KMS-11 (cell line): ENCODE measurements at regions not wholly inside any gene's neighbourhood (a gene's known extent, or its start where the extent isn't known, plus 50 kb on each side); places are given as distances from the start of the nearest gene placed in this dataset.

Source experiments
- H2AFZ ChIP-seq: fragments of 200-600 bp; sonication (generic); 2 replicates; pipeline ENCODE4 v1.6.1; 2016; ENCODE audit warnings: antibody characterized with exemption, mixed run types, low read depth
- H3K27ac ChIP-seq: fragments of 200-600 bp; sonication (generic); 2 replicates; pipeline ENCODE4 v1.6.1; 2016; ENCODE audit warnings: mild to moderate bottlenecking, mixed run types
- H3K27me3 ChIP-seq: fragments of 200-600 bp; sonication (generic); 2 replicates; pipeline ENCODE4 v1.6.1; 2017; ENCODE audit warnings: mild to moderate bottlenecking, low read depth, mixed run types, moderate library complexity; ENCODE audit not compliant: insufficient read depth
- H3K36me3 ChIP-seq: fragments of 200-600 bp; sonication (generic); 2 replicates; pipeline ENCODE4 v1.6.1; 2017; ENCODE audit warnings: mild to moderate bottlenecking, mixed run types; ENCODE audit not compliant: insufficient read depth
- H3K4me1 ChIP-seq: fragments of 200-600 bp; sonication (generic); 2 replicates; pipeline ENCODE4 v1.6.1; 2016; ENCODE audit warnings: mild to moderate bottlenecking, low read depth, mixed run types; ENCODE audit not compliant: poor library complexity, severe bottlenecking
- H3K4me2 ChIP-seq: fragments of 200-600 bp; sonication (generic); 2 replicates; pipeline ENCODE4 v1.7.0; 2016; ENCODE audit warnings: mild to moderate bottlenecking, mixed run types
- H3K4me3 ChIP-seq: fragments of 200-600 bp; sonication (generic); IDR thresholded peaks from 2 replicates; pipeline ENCODE4 v1.6.1; 2017; ENCODE audit warnings: low read depth, low read length, mixed read lengths; ENCODE audit not compliant: insufficient read depth
- H3K79me2 ChIP-seq: fragments of 200-600 bp; sonication (generic); 2 replicates; pipeline ENCODE4 v1.6.1; 2016; ENCODE audit warnings: low read depth, mixed run types; ENCODE audit not compliant: insufficient read depth
- H3K9ac ChIP-seq: fragments of 200-600 bp; sonication (generic); 2 replicates; pipeline ENCODE4 v1.6.1; 2016; ENCODE audit warnings: mild to moderate bottlenecking, mixed run types
- H4K20me1 ChIP-seq: fragments of 200-600 bp; sonication (generic); 2 replicates; pipeline ENCODE4 v1.6.1; 2016; ENCODE audit warnings: mild to moderate bottlenecking, mixed run types; ENCODE audit not compliant: insufficient read depth
- CTCF ChIP-seq: fragments of 200-600 bp; sonication (generic); conservative IDR thresholded peaks from 2 replicates; pipeline ENCODE4 v1.6.1; 2017; ENCODE audit warnings: low read depth, mild to moderate bottlenecking, antibody characterized with exemption, low read length, moderate library complexity, mixed read lengths

GRCh38 chr16:52141871-52142270 lies 405.1 kb downstream of the TOX3 start:
- no peak overlapping the region for H3K4me3 ChIP-seq
- no peaks in the 10 kb centered on the region for H3K36me3 ChIP-seq
- no peaks in the 10 kb centered on the region for H4K20me1 ChIP-seq

GRCh38 chr16:52128361-52128760 lies 418.6 kb downstream of the TOX3 start:
- Histone ChIP-seq H3K36me3 (no peaks in the 10 kb centered on the region), H3K9ac (no peak overlapping the region), H2AFZ (no peak overlapping the region), H3K27ac (no peak overlapping the region), H3K4me2 (no peak overlapping the region), H4K20me1 (no peaks in the 10 kb centered on the region), H3K79me2 (no peaks in the 10 kb centered on the region), H3K4me3 (no peak overlapping the region), H3K27me3 (no peaks in the 10 kb centered on the region), H3K4me1 (no peaks in the 10 kb centered on the region)
- TF ChIP-seq CTCF, result no peak

More at GRCh38 chr16:52141871-52142270, 405.1 kb downstream of the TOX3 start:
- Histone ChIP-seq H3K9ac (no peak overlapping the region), H2AFZ (no peak overlapping the region), H3K4me2 (no peak overlapping the region), H3K4me1 (no peaks in the 10 kb centered on the region), H3K79me2 (no peaks in the 10 kb centered on the region), H3K27ac (no peak overlapping the region), H3K27me3 (no peaks in the 10 kb centered on the region)
- no peak for TF ChIP-seq CTCF

- H3K4me1 ChIP-seq, result no peaks in the 10 kb centered on the region
- H3K79me2 ChIP-seq, result no peaks in the 10 kb centered on the region
- H4K20me1 ChIP-seq, result no peaks in the 10 kb centered on the region
- no peak overlapping the region for H3K9ac ChIP-seq
- no peaks in the 10 kb centered on the region for H3K36me3 ChIP-seq
- no peak overlapping the region for H3K4me3 ChIP-seq
- no peak overlapping the region for H3K4me2 ChIP-seq
- H2AFZ ChIP-seq, result no peak overlapping the region
- H3K27me3 ChIP-seq, result no peaks in the 10 kb centered on the region
- TF ChIP-seq CTCF, result no peak
- no peak overlapping the region for H3K27ac ChIP-seq
These were observed 423.1 kb downstream of the TOX3 start for GRCh38 chr16:52123842-52124241.

GRCh38 chr16:52123061-52123839 lies 423.7 kb downstream of the TOX3 start:
- H3K9ac ChIP-seq, result no peak overlapping the region
- H3K4me1 ChIP-seq, result no peaks in the 10 kb centered on the region
- no peak overlapping the region for H3K4me2 ChIP-seq
- no peak overlapping the region for H3K27ac ChIP-seq
- no peak overlapping the region for H3K4me3 ChIP-seq
- H2AFZ ChIP-seq, result no peak overlapping the region
- no peaks in the 10 kb centered on the region for H4K20me1 ChIP-seq
- no peak for TF ChIP-seq CTCF
- H3K27me3 ChIP-seq, result no peaks in the 10 kb centered on the region
- H3K79me2 ChIP-seq, result no peaks in the 10 kb centered on the region
- no peaks in the 10 kb centered on the region for H3K36me3 ChIP-seq
